Right hindlimb (tissue), 1 donor: ENCODE measurements at regions not wholly inside any gene's neighbourhood (a gene's known extent, or its start where the extent isn't known, plus 50 kb on each side); places are given as distances from the start of the nearest gene placed in this dataset.

Source experiments
- DNase-seq: peaks from one replicate; pipeline ENCODE4 v3.0.0-alpha.2; 2018

- no peak for DNase-seq
These were observed 316.3 kb downstream of the SLC6A15 start for GRCh38 chr12:84596266-84596665.

DNA sequence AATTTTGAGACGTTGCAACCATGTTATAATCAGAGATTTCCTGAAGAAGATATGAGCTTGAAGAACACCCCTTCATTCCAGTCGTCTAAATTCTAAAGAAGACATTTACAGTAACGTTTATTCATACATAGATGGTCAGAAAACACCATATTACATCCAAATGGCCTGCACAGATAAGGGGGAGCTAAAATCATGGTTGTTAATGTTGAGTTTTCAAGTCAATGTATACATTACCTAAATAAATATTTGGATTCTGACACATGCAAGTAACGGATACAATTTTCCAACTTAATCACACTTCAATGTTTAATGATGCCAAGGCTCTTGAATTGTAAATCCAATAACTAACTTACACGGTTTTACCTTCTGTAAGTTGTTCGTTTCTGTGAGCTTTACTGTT is 318.4 kb downstream of the SLC6A15 start:
- DNase-seq: no peak

- peak; percentile 44 for DNase-seq
These were observed 326.7 kb downstream of the SLC6A15 start for GRCh38 chr12:84585776-84586395.

- no peak for DNase-seq
These were observed 340.4 kb downstream of the SLC6A15 start for GRCh38 chr12:84572196-84572595.

DNA sequence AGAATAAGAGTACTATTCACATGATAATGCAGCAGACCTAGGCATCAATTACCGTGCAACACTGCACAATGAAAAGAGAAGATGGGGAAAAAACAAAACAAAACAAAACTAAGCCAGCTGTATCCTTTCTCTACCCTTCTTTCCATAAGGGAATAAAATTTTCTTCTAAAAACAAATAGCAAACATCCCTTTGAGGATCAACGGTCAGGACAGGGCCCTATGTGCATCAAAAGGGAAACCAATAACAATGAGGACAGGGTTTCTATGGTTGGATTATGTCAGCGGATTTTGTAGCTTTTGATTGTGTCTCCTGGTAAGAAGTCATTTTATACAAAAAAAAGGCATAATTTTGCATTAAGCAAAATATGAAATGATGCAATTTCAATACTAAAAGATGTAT is 350.3 kb downstream of the SLC6A15 start:
- no peak for DNase-seq

GRCh38 chr12:84561351-84561750 is 351.2 kb downstream of the SLC6A15 start:
- no peak for DNase-seq

- no peak for DNase-seq
These were observed 358.3 kb downstream of the SLC6A15 start for GRCh38 chr12:84554199-84554723.

DNA sequence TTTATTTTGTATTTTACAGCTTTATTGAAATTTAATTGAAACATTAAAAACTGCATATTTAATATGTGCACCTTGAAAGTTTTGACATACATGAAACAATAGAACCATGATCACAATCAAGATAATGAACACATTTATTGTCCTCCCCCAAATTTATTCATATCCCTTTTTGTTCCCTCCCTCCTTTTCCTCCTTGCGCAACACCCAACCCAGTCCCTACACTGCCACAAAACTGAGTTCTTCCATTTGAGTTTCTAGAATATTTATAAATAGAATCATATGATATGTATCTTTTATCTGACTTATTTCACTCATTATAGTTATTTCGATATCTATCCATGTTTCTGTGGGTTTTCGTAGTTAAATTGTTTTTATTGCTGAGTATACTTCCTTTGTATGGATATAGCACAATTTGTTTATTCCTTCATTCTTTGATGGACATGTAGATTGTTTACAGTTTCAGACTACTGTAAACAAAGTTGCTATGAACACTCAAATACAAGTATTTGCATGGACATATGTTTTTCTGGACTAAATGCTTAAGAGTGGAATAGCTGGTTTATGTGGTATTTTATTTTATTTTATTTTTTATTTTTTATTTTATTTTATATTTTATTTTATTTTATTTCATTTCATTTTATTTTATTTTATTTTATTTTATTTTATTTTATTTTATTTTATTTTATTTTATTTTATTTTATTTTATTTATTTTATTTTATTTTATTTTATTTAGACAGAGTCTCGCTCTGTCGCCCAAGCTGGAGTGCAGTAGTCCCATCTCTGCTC is 359.1 kb downstream of the SLC6A15 start:
- no peak for DNase-seq

- DNase-seq: no peak
These were observed 361.2 kb downstream of the SLC6A15 start for GRCh38 chr12:84551373-84551772.

DNA sequence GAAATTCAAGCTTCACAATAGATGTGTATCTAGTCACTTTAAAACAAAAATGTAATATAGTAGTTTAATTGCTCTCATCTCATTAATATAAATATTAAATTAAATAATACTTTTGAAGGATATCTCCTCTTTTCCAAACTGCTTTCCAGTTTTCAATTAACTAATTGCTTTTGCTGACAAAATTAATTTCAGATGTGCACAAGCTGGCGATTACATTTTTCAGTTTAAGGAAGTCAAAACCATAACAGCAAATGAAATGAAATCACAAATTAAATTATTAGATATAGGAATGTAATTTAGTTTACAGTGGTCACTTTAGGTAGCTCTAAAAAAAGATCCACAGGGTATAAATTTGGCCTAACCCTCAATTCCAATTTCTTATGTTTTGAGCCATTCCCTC is 362.1 kb downstream of the SLC6A15 start:
- no peak for DNase-seq

DNA sequence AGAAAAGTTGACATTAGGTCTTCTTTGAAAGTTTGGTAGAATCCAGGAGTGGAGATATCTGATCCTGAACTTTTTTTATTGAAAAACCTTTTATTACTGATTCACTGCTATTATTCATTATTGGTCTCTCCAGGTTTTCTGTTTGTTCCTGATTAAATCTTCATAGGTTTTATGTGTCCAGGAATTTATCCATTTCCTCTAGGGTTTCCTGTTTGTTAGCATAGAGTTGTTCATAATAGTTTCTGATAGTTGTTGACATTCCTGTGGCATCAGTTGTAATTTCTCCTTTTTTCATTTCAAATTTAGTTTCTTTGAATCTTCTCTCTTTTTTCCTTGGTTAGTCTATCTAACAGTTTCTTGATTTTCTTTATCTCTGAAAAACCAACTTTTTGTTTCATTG is 370.3 kb downstream of the SLC6A15 start:
- DNase-seq: no peak

DNA sequence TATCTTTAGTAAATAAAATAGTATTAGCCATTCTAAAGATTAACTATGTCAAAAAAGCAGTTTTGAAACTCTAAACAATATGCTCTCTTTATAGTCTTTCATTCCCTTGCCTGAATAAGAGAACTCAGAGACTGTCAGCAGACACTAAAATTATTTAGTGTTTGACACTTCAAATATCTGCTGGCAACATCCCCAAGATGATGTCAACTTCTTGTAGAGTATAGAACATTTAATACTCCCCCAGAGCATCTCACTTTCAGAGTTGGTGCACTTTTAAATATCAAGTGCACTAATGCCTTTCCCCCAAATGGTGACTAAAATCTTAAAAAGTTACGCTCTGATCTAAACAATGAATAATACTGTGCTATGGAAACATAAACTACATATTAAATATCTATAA is 374.9 kb downstream of the SLC6A15 start:
- no peak for DNase-seq

- no peak for DNase-seq
These were observed 399.8 kb downstream of the SLC6A15 start for GRCh38 chr12:84512751-84513150.

GRCh38 chr12:84508851-84509260 is 403.7 kb downstream of the SLC6A15 start:
- peak; percentile 29 for DNase-seq

DNA sequence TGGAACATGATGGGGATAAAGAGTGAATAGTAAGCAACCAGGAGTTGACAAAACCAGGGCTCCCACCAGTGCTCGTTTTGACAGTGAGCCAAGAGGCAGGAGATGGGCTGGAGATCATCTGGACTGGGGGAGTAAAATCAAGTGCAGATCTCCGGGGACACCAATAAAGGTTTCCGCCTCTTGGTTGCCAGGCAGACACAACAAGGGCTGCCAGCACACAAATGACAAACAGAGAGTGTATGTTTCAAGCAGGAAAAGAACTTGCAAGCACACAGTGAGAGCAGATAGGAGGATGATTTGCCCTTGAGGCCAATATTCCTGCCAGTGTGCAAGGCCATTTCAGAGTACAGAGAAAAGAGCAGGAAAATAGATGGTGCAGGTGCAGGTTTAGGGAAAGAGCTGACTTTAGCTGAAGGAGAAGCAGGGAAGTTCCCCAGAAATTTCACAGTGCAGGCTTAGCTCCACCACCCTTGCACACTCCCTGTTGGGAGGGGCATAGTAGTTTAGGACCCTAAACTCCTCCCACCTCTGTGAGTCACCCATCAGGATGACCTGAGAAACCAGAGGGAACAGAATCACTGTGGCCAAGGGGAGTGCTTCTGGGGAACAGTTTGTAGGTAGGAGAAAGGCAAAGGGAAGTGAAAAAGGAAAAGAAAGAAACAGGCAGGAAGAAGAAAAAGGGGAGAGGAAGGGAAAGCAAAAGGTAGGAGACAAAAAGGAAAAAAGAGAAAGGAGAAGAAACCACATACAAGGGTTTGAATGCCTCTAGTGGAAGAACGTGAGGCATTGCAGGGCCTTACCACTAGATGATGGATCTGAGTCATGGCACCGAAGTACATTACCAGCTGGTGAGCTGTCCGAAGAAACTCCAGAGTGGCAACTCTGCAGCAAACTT is 404.4 kb downstream of the SLC6A15 start:
- DNase-seq: peak; percentile 75

DNA sequence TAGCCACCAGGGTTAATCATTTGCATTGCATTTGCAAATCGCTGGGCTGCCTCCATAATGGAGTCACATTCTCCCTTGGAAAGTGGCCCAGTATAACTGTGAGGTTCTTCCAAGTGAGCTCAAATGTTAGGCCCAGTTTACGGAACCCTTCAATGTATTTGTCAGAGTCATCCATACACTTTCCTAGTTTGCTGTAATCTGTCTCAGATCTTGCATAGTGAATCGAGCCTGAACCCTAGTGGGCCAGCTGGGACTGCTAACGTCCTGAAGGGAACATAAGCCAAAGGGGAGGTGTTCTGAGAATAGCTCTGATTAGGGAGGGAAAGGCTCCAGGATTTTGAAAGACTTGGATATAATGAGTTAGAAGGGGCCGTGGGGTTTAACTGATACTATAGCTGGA is 406.3 kb downstream of the SLC6A15 start:
- DNase-seq: peak; percentile 76

- peak; percentile 60 for DNase-seq
These were observed 409.5 kb downstream of the SLC6A15 start for GRCh38 chr12:84502907-84503787.

DNA sequence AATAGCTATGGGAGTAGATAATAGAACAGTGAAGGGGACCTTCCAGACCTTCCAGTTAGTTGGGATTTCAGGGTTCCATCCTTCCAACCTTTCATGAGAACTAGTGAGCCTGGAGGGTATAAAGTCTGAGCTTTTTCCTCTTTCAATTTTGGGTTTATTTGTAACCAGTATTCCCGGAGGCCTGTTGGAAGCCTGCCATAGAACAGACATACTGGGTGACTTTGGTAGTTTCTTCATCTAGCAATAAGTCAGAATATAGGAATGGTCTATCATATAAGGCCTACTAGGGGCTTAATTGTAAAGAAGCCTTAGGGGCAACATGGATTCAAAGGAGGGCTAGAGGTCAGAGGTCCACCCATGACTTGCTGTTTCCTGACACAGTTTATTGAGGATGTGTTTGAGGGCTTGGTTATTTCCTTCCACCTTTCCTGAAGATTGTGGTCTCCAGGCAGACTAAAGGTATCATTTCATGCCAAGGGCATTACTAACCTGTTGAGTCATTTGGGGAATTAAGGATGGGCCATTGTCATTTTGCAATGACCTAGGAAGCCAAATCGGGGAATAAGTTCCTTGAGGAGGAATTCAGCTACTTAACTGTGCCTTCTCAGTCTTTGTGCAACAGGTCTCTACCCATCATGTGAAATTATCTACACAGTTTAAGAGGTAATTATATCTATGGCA is 410.3 kb downstream of the SLC6A15 start:
- no peak for DNase-seq

DNA sequence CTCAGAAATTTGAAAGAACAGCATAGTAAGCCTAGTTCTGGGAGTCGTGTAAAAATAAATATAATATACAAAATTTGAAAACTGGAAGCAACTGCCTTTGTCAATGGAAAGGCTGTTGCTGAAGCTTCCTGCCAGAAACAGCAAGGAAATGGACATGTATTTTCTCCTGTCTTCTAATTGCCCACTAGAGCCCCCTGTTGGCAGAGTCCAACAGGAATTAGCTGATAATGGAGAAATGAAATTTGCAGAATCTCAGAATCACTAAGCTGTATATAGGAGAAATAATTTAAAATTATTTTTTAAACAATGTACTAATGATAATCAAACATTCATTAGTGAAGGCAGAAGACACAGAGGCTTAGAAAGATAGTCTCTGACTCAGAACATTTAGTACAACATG is 414.8 kb downstream of the SLC6A15 start:
- DNase-seq: no peak

DNA sequence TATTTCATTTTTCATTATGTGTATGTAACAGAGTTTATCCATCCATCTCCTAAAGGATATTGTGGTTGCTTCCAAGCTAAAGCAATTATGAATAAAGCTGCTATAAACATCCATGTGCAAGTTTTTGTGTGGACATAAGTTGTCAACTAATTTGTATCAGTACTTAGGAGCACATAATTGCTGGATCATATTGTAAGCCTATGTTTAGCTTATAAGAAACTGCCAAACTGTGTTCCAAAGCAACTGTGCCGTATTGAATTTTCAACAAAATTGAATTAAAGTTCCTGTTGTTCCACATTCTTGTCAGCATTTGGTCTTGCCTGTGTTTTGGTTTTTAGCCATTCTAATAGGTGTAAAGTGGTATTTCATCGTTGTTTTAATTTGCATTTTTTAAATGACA is 416.9 kb downstream of the SLC6A15 start:
- no peak for DNase-seq

DNA sequence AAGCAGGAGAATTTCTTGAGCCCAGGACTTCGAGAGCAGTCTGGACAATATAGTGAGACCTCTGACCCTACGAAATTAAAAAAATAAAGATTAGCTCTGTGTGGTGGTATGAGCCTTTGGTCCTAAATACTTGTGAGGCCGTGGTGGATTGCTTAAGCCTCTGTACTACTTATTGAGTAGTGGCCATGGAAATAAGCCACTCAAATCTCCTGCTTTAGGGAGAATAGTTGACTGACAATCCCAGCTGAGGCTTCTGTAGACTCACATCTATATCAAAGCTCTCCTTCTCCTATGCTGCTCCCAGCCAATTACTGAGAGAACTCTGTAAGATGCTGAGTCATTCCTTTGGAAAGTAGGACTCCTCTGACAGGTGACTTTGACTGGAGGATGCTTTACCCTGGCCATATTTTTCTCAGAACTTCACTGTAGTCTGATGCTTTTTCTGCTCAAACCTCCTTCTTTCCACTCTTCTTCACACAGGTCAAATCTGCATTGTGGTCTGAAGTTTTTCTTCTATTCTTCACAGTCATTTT is 420.2 kb downstream of the SLC6A15 start:
- no peak for DNase-seq
